H1 (cell line): ENCODE measurements at regions not wholly inside any gene's neighbourhood (a gene's known extent, or its start where the extent isn't known, plus 50 kb on each side); places are given as distances from the start of the nearest gene placed in this dataset.

ENCODE experiments used
- ATF3 ChIP-seq: IDR thresholded peaks from 2 replicates; pipeline ENCODE4 v1.6.1; 2011; ENCODE audit warnings: low read depth, mild to moderate bottlenecking, low read length; ENCODE audit not compliant: insufficient read depth
- EGR1 ChIP-seq: IDR thresholded peaks from 2 replicates; pipeline ENCODE4 v1.6.1; 2011; ENCODE audit warnings: low read depth, low read length, borderline replicate concordance
- NANOG ChIP-seq: IDR thresholded peaks from 2 replicates; pipeline ENCODE4 v1.6.1; 2011; ENCODE audit warnings: low read length, low read depth, mild to moderate bottlenecking, inconsistent platforms; ENCODE audit not compliant: insufficient read depth, poor library complexity, severe bottlenecking
- SIX5 ChIP-seq: IDR thresholded peaks from 2 replicates; pipeline ENCODE4 v1.6.1; 2011; ENCODE audit warnings: mild to moderate bottlenecking, low read depth, low read length

DNA sequence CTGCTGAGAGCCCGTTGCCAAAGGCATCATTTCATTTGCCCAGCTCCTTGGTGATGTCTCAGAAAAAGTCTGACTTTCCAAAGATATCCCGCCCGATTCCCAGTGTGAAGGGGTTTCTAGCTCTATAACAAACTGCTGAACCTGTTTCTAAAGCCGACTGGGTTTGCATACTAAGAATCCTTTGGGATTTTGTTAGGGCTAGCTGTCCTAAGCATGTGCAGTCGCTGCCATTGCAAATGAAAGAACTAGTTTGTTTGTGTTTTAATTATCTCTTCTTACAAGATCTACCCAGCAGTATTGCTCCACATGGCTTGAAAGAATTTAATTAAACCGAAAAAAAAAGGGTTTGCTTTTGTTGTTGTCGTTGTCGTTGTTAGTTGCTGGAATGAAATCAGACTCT lies 476.6 kb downstream of the GATA3 start (continued):
- TF ChIP-seq NANOG (no peak), SIX5 (no peak), ATF3 (no peak), EGR1 (no peak)
